ENCODE measurements at regions not wholly inside any gene's neighbourhood (a gene's known extent, or its start where the extent isn't known, plus 50 kb on each side); places are given as distances from the start of the nearest gene placed in this dataset.

GRCh38 chr2:145635706-145636427 is 1115.9 kb upstream of the ZEB2 start:
- TF ChIP-seq CTCF (IDR thresholded peaks at IDR 0.05) (no peak), POLR2A (IDR thresholded peaks at IDR 0.05) (no peak), POLR2AphosphoS5 (IDR thresholded peaks at IDR 0.05) (no peak)
